Upper lobe of right lung (tissue), 1 donor: ENCODE measurements at regions not wholly inside any gene's neighbourhood (a gene's known extent, or its start where the extent isn't known, plus 50 kb on each side); places are given as distances from the start of the nearest gene placed in this dataset.
A peak's percentile ranks its signal among the peaks of the same experiment; 100 is the strongest.

ENCODE experiments used
- ATAC-seq: fragments of 200-7000 bp; cut with Tn5 transposase; one replicate; pipeline ENCODE4 v1.9.1; 2020; ENCODE audit warnings: mild to moderate bottlenecking, moderate library complexity
- DNase-seq: peaks from one replicate; pipeline ENCODE4 v3.0.0-alpha.2; 2020
- H3K27ac ChIP-seq: fragments of 200-600 bp; one replicate; pipeline ENCODE4 v1.8.0; 2022
- H3K27me3 ChIP-seq: fragments of 200-600 bp; one replicate; pipeline ENCODE4 v1.8.0; 2022; ENCODE audit warnings: mild to moderate bottlenecking
- H3K36me3 ChIP-seq: fragments of 200-600 bp; one replicate; pipeline ENCODE4 v1.8.0; 2022
- H3K4me1 ChIP-seq: fragments of 200-600 bp; one replicate; pipeline ENCODE4 v1.8.0; 2022
- H3K4me3 ChIP-seq: fragments of 200-600 bp; one replicate; pipeline ENCODE4 v1.8.0; 2022; ENCODE audit warnings: mild to moderate bottlenecking
- H3K9me3 ChIP-seq: fragments of 200-600 bp; one replicate; pipeline ENCODE4 v1.8.0; 2022
- CTCF ChIP-seq: fragments of 200-600 bp; IDR thresholded peaks from one replicate; pipeline ENCODE4 v1.8.0; 2022; ENCODE audit warnings: antibody characterized with exemption
- intact Hi-C: fragments of 100-400 bp; cut with DNase I; formaldehyde crosslinking; loops from one replicate; pipeline ENCODE4 v1.11.0; 2022
- donor health status: DM: no; HTN: yes; CAD: no; lungs with severe emphysema.

- DNase-seq, result no peak
- intact Hi-C loops, result no loop called here
- H3K9me3 ChIP-seq, result no peaks in the 10 kb centered on the region
- H3K4me1 ChIP-seq, result no peaks in the 10 kb centered on the region
- H3K36me3 ChIP-seq, result no peaks in the 10 kb centered on the region
- H3K27me3 ChIP-seq, result peaks cover 6% of the 10 kb centered on the region
- ATAC-seq, result no peak
- no peak for TF ChIP-seq CTCF
- no peak overlapping the region for H3K4me3 ChIP-seq
- no peak overlapping the region for H3K27ac ChIP-seq
Observed at GRCh38 chr15:24752354-24752753, 76.8 kb downstream of the NPAP1 start.

GRCh38 chr15:24756101-24756500 is 80.5 kb downstream of the NPAP1 start:
- intact Hi-C loops, result no loop called here
- TF ChIP-seq CTCF, result no peak
- DNase-seq (no peak), ATAC-seq (no peak)
- H3K27ac ChIP-seq, result no peak overlapping the region
- H3K4me1 ChIP-seq, result no peaks in the 10 kb centered on the region
- H3K9me3 ChIP-seq, result no peaks in the 10 kb centered on the region
- H3K36me3 ChIP-seq, result no peaks in the 10 kb centered on the region
- H3K27me3 ChIP-seq, result no peaks in the 10 kb centered on the region
- H3K4me3 ChIP-seq, result no peak overlapping the region

- Histone ChIP-seq H3K36me3 (no peaks in the 10 kb centered on the region), H3K4me3 (no peak overlapping the region), H3K9me3 (no peaks in the 10 kb centered on the region), H3K27ac (no peak overlapping the region), H3K27me3 (no peaks in the 10 kb centered on the region), H3K4me1 (no peaks in the 10 kb centered on the region)
- intact Hi-C loops, result no loop called here
- DNase-seq (no peak), ATAC-seq (no peak)
- TF ChIP-seq CTCF, result no peak
Observed at GRCh38 chr15:24760066-24760465, 84.5 kb downstream of the NPAP1 start.

- ATAC-seq (no peak), DNase-seq (no peak)
- Histone ChIP-seq H3K4me1 (no peaks in the 10 kb centered on the region), H3K9me3 (no peaks in the 10 kb centered on the region), H3K27ac (no peak overlapping the region), H3K36me3 (no peaks in the 10 kb centered on the region), H3K27me3 (no peaks in the 10 kb centered on the region), H3K4me3 (no peak overlapping the region)
- peak; percentile 50 for TF ChIP-seq CTCF
- intact Hi-C loops, result no loop called here
Observed at GRCh38 chr15:24761704-24762302, 86.2 kb downstream of the NPAP1 start.

GRCh38 chr15:24763891-24764290 is 88.3 kb downstream of the NPAP1 start:
- Histone ChIP-seq H3K4me1 (no peaks in the 10 kb centered on the region), H3K27me3 (no peaks in the 10 kb centered on the region), H3K27ac (no peak overlapping the region), H3K9me3 (no peaks in the 10 kb centered on the region), H3K4me3 (no peak overlapping the region), H3K36me3 (no peaks in the 10 kb centered on the region)
- ATAC-seq (no peak), DNase-seq (no peak)
- intact Hi-C loops, result no loop called here
- no peak for TF ChIP-seq CTCF
